ENCODE measurements at regions not wholly inside any gene's neighbourhood (a gene's known extent, or its start where the extent isn't known, plus 50 kb on each side); places are given as distances from the start of the nearest gene placed in this dataset.

DNA sequence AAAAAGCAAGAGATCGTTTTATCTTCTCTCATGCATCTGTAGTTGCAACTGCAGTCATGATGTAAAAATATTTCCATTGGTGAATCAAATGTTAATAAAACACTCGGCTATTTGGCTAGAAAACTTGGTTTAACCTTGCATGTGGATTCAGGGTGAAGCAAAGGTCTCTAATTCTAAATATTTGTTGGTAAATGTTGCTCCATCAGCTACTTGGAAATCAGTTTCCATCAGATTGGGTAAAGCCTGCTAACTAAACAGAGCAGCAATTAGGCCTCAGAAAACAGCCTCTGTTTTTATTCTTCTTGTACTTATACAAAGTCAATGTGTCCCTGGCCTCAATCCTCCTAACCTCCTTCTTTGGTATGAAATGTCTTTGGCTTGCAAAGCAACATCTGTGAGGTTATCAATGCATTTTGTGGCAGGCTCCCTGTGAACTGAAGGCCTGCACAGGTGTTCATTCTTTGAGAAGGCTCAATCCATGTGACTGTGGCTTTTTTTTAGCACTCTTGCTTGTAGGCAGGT, 312.3 kb downstream of the WDR72 start:
- TF ChIP-seq, protein P1, sequence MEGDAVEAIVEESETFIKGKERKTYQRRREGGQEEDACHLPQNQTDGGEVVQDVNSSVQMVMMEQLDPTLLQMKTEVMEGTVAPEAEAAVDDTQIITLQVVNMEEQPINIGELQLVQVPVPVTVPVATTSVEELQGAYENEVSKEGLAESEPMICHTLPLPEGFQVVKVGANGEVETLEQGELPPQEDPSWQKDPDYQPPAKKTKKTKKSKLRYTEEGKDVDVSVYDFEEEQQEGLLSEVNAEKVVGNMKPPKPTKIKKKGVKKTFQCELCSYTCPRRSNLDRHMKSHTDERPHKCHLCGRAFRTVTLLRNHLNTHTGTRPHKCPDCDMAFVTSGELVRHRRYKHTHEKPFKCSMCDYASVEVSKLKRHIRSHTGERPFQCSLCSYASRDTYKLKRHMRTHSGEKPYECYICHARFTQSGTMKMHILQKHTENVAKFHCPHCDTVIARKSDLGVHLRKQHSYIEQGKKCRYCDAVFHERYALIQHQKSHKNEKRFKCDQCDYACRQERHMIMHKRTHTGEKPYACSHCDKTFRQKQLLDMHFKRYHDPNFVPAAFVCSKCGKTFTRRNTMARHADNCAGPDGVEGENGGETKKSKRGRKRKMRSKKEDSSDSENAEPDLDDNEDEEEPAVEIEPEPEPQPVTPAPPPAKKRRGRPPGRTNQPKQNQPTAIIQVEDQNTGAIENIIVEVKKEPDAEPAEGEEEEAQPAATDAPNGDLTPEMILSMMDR (IDR thresholded peaks at IDR 0.05; ENCODE audit: insufficient read depth, low read length): no peak
- TF ChIP-seq POLR2AphosphoS5 (IDR thresholded peaks at IDR 0.05; ENCODE audit: low read depth): no peak
- TF ChIP-seq, protein P2, sequence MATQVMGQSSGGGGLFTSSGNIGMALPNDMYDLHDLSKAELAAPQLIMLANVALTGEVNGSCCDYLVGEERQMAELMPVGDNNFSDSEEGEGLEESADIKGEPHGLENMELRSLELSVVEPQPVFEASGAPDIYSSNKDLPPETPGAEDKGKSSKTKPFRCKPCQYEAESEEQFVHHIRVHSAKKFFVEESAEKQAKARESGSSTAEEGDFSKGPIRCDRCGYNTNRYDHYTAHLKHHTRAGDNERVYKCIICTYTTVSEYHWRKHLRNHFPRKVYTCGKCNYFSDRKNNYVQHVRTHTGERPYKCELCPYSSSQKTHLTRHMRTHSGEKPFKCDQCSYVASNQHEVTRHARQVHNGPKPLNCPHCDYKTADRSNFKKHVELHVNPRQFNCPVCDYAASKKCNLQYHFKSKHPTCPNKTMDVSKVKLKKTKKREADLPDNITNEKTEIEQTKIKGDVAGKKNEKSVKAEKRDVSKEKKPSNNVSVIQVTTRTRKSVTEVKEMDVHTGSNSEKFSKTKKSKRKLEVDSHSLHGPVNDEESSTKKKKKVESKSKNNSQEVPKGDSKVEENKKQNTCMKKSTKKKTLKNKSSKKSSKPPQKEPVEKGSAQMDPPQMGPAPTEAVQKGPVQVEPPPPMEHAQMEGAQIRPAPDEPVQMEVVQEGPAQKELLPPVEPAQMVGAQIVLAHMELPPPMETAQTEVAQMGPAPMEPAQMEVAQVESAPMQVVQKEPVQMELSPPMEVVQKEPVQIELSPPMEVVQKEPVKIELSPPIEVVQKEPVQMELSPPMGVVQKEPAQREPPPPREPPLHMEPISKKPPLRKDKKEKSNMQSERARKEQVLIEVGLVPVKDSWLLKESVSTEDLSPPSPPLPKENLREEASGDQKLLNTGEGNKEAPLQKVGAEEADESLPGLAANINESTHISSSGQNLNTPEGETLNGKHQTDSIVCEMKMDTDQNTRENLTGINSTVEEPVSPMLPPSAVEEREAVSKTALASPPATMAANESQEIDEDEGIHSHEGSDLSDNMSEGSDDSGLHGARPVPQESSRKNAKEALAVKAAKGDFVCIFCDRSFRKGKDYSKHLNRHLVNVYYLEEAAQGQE (IDR thresholded peaks at IDR 0.05; ENCODE audit: insufficient replicate concordance, low read depth): no peak
- TF ChIP-seq GABPA (IDR thresholded peaks at IDR 0.05; ENCODE audit: low read depth): no peak

All from HL-60 (cell line).